ENCODE measurements at regions not wholly inside any gene's neighbourhood (a gene's known extent, or its start where the extent isn't known, plus 50 kb on each side); places are given as distances from the start of the nearest gene placed in this dataset.
"Not testable (repeated sequence)": the region's sequence is repeated elsewhere in the genome, so short reads cannot be mapped to it uniquely, and the experiment has no call there.

DNA sequence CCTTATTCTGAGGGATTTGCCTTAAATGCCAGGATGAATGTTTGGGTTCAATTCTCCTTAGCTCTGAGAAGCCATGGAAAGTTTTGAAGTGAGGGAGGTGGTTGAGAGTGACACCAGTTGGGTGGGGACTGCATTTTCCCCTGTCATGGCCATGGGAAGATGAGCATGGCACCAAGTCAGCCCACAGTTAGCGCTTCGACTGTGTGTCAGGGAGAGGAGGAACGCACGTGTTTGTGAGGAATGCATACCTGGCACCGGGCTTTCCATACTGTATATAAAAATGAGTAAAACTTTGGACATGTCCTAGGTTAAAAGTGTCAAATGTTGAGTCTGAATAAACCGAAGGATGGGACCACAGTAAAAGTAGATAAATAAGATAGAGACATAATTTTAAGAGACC, 187.5 kb upstream of the KL start:
- DNase-seq: no peak

DNA sequence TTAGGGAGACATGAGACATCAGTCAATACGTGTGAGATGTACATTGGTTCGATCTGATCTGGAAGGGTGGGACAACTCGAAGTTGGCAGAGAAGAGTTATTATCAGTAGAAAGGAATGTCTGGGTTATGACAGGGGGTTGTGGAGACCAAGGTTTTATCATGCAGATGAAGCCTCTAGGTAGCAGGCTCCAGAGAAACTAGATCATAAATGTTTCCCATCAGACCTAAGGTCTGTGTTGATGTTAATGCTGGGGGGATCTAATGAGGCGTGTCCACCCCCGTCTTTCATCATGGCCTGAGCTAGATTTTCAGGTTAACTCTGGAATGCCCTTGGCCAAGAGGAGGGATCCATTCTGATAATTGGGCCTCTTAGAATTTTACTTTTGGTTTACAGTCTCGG, 187.0 kb upstream of the KL start:
- DNase-seq: peak; percentile 36

DNA sequence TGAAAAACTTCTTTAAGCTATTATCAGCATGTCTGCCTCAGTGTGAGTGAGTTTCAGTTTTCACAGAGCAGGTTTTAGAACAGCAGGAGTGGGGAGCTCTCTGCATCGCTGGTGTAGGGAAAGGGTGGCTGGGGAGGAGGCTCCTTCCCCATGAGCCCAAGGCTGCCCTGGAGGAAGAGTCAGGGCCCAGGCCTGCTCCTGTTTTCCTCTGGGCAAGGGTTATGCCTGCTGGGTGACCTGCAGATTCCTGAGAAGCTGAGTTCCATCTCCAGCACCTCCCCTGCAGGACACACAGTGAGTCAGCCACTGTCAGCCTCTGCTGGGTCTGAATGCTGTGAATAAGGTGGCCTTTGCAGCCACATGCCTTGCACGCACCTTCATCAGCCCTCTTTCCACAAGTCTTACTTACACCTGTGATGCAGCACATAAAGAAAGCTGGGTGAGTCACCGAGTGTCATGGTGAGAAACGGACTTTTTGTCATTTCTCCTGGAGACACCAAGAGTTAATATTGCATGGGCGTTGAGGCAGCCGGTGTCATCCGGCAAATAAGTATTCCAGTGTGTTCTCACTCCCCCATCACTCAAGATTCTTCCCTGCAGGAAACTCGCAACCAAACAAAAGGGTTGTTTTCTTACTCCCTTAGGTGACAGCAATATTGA, 186.4 kb upstream of the KL start:
- DNase-seq: peak; percentile 51

DNA sequence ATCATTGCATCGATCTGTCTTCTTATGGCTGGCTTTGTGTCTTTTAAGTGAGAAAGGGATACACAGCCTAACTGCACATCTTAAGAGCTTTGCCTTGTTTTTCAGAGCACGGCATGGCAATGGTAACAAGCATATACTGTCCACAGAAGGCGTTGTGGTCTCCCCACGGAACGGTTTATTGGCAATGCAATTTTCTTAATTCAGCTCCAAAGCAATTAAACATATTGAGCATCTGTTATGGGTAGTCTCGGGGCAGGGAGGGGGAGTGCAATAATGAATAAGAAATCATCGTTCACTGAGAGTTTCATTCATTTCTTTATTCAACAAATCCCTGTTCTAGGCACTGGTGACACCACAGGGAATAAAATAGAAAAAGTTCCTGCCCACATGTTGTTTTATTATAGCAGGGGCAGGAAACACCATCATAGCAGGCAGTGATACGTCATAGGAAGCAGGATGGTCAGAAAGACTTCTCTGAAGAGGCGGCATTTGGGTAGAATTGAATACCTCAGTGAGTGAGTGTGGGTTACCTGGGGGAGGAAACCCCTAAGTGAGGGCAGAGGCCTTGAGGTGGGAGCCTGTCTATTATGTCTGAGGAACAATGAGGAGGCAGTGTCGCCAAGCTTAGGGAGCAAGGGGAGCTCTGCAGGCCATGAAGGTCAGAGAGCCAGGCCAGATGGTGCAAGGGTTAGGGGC, 185.7 kb upstream of the KL start:
- no peak for DNase-seq

DNA sequence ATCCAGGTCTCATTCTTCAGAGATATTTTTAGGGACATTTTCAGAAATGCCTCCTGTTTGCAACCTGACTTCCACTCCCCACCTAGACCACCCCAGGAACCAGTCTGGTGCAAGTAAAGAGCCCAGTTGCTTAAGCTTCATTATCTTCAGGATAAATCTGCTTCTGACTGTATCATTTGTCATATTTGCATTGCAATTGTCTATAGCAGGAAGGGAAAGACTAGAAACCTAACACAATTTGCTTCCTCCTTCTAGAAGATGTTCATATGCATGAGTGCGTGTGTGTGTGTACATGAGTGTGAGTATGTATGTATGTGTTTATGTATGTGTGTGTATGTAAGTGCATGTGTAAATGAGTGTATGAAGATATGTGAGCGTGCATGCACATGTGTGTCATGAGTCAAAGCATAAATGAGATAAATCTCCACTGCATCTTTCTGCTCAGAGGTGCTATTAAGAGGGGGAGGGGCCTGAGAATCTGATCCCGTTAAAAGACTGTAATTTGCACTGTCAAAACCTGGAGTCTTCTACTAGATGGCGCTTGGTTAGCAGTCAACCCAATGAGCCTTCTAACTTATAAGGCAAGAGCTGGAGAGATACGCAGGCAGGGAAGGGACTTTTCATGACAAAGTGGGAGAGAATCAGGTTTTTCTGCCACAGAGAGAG, 178.8 kb upstream of the KL start:
- DNase-seq: no peak

DNA sequence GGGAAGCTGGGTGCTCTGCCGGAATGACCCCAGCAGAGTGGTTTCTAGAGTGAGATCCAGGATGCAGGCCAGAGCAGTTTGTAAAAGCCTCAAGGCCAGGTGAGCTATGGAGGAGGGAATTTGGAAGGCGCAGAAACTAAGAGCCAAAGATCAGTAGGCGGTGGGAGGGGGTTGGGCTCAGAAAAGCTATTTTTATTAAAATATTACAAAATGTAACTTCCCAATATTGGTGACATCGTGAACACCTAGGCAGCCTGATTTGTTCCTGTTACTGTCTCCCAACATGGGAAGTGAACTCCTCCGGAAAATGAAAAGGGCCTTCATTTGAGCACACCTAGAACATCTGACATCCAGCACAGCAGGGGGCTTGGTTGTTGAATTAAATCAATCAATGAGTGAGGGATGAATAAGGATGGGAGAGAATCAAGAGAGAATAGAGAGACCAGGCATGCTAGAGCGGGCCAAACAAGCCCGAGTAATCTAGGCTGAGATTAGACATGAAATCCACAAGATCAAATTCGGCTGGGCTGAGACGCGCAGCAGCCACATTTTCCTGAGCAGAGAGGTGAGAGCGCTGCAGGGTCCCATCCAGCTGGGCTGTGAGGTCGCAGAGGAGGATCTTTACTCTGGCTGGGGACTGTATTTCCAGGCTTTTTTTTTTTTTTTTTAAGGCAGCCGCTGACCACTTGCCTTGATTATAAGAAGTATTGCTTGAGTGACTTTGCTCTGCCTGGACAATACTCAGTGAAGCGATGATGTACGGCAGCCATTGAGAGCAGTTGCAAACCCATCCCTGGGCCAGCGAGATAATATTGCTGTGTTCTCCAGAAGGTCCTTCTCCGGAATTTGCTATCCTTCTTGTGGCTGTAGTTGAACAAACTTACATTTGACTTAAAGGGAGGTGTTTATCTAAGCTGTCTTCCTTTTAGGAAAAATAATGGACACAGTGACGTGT, 178.0 kb upstream of the KL start:
- no peak for DNase-seq

DNA sequence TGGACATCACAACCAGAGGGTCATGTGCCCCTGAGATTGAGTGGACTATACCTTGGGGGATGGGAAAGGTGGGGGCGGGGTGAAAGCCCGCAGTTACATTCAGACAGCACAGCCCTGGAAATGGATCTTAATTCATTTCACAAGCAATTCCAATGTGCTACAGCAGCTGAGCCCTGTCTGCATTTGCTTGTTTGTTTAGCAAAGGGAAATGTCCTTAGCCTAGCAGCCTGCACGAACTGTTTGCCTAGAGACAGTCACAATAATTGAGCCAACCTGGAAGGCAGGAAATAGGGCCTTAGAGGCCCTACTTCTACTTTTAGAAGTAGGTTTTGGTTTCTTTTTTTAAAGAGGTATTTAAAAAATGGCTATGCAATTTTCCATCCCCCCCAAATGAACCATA, 177.3 kb upstream of the KL start:
- no peak for DNase-seq

DNA sequence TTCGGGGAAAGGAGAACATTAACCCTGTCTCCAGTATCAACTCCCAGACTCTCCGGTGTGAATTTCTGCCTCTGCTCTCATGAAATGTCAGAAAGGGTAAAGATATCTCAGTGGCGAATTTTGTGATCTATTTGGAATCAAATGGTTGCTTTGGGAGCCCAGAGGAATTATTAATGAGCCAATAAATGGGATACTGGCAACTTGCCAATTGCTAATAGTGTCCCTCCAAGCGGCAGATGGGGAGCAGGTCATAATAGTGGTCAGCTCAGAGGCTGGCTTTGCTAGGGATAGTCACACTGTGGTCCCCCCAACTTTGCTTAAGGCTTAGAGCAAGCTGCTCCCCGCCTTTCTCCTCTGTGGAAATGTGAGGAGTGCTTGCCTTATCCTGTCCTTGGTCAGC, 176.1 kb upstream of the KL start:
- no peak for DNase-seq

DNA sequence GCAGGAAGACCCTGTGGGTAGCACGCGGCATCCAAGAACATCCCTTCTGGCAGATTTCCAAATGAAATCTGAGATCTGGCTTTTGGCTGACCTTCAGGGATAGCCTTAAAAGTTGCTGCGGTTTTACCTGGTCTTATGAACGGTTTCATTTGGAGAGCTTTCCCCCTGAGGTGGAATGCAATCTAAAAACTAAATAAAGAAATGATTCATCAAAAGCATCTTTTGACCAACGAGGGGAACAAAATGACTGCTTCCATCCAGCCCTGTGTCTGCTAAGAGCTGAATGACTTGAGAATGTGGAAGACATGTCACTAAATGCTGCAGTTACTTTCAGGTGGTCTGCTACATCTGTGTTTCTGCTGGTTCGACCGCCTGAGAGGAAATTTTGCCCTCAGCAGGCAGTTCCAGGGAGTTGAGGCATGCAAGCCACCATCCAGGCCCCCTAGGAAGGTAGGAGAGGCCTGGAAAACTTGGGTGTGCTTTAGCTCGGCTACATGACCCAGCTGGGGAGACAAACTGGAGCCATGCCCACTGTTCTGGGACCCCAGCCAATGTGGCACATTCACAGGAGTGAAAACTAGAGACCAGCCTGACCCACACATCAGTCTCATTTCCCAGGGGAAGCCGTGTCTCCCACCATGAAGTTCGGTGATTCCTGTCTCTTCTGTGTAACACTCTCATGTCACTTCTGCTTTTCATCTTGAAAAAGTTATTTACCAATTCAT, 175.1 kb upstream of the KL start:
- no peak for DNase-seq

DNA sequence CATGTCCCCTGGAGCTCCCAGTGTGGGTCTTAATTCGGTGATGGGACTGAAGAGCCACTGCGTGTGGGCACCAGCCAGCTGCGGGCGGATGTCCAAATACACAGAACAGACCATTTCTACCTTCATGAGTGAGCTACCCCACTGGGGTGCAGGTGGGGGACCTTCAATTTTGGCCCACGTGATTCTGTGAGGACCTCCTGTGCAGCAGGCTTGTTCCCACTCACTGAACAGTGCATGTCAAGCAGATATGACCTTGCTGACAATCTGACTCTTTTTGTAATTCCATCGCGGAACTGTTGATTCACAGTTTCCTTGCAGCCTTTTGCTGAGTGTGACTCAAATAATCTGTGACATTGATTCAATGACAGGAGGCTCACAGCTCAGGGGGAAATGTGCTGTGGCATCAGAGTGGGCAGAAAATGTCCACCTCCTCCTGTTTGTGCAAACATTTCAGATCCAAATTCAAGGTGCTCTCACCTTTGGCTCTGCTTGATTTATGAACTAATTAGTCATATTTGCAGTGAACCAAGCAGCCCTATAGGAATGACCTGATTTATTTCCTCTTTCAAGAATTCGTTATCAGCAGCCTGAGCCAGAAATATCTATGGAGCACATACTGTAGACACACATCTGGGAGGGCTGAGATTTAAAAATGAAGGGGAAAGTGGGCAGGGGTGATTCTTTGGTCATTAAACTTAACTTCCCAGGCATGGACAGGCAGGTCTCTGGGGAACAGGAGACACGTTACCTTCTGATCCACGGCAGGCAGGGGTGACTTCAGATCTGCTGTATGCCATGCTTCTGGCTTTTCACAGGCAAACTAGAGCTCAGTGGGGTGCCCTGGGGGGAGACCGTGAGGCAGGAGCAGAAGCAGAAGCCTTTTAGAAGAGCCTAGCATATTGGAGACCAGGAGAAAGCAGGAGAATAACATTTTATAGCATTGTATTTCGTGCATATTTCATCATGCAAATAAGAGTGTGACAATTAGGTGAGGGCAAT, 170.0 kb upstream of the KL start:
- DNase-seq: no peak

DNA sequence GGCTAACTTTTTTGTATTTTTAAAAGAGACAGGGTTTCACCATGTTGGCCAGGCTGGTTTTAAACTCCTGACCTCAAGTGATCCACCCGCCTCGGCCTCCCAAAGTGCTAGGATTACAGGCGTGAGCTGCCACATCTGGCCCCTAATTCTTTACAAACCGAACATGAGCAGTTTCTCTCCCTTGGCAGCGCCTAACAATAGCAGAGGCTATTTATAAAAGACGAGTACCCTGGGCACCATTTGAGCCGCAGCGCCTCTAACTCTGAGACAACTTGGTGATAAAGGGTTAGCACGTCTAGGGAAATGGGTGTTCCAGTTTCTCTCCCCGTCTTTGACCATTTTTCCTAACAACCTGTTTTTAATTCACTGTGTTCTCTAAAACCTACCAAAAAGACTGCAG, 168.2 kb upstream of the KL start:
- DNase-seq: not testable (repeated sequence)

DNA sequence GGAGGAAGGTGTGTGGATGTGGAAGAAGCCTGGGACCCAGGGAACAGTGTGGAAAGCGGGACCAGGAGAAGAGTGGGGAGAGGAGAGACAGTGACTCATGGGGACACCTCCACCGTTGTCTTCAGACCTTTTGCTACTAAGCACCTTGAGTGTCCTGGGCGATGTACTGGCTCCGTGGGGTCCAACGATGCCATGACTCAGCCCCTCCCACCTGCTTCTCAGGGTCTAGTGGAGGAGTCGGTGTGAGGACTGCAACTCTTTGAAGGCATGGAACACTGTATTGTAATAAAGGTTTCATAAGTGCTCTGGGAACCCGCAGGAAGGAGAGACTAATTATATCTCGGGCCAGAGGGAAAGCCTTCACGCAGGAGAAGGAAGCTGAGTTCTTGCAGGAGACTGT, 166.9 kb upstream of the KL start:
- DNase-seq: no peak

DNA sequence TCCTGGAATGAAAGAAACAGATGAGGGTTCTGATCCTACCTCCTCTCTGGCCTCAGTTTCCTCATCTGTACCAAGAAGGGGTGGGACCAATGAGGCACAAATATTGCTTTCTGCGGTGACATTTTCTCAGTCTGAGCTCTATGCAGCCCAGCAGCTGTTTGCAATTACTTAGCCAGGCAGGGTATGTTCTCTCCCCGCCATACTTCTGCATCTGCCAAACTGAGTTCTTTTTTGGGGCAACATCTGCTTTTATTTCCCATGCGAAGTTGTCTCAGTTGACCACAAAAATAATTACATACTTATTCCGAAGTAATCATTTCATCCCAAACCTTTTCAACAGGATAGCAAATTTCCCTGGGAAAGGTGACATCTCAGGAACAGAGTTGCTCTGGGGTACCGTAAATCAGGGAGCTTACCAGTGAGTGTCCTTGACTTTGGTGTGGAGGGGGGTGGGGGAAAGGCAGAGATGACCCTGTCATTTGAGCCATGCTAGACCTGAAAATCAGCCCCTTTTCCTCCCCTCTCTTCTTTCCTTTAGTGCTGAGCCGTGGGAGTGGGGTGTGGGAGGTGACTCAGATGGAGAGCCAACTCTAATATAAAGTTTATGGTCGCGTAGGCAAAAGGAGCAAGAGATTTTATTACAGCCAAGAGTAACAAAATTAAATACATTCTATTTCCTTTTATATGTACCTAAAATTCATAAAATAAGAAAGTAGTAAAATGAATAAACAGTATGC, 165.7 kb upstream of the KL start:
- DNase-seq: peak; percentile 25

DNA sequence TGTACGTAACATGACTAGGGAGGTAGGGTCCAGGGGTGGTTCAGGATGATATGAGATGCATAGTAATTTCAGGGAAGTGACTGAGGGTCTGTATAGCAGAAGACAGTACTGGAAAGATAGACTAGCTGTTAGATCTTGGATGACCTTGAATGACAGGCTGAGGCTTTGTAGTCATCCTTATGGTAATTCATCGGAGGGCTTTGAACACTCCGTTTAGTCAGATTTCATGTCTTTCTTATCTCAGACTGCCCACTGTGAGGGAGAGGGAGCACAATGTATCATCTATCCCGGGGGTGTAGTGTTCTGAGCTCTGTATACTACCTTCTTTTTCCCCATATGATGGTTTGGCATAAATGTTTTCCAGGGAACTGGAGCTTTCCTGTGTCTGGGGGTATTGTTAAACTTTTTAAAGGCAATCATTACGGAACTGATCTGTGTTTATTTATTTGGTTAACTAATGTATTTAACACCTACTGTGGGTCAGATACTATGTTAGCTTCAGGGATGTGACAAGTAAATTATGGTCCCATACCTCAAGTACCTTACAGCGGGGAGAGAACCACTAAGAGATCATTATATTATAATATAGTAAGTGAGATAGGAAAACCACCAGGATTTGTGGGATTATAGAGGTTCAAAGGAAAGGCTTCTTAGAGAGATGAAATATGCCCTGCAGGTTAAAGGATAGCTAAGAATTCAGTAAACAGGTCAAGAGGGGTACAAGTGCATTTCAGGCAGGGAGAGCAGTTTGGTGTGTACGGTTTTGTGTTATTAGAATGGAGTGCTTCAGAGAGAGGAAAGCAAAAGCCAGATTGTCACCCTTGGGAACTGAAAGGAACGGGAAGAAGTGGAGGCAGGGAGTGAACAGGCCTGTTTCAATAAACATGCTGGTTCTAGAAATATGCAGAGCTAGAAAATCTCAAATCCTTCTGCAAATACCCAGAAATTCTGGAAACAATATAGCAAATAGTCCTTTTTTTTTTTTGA, 164.8 kb upstream of the KL start:
- DNase-seq: no peak

DNA sequence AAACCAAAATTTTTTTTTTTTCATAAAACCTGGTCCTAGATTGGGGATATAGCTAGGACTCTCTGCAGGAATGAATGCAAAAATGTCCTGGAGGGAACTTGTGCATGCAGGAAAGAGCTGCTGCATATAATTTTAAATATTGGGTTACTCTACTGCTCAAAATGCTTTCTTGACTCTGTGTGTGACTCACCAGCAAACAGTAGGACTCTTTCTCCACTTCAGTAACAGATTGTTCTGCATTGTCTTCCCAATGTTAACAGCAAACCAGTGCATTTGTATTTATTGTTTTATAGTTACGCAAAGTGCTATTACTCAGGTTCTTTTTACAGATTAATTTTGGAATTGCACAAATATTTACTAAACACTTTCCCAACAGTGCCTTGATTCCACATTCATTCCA, 163.7 kb upstream of the KL start:
- DNase-seq: no peak

DNA sequence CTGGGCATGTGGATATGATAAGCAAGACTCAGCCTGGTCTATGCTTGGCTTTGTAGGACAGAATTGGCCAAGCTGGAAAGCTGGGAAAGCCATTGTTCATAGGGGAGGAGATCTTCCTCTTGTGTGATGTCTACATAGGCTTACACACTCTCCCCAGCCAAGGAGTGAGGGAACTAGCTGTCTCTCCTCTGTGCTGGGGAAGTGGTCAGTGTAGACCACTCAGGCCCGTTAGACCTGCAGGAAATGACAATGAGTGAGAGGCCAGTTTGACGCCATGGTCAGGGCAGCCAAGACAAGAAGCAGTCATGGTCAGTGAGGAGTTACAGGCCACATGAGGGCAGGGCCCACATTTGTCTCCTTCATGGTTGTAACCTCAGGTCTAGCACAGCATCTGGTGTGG, 159.1 kb upstream of the KL start:
- DNase-seq: no peak

DNA sequence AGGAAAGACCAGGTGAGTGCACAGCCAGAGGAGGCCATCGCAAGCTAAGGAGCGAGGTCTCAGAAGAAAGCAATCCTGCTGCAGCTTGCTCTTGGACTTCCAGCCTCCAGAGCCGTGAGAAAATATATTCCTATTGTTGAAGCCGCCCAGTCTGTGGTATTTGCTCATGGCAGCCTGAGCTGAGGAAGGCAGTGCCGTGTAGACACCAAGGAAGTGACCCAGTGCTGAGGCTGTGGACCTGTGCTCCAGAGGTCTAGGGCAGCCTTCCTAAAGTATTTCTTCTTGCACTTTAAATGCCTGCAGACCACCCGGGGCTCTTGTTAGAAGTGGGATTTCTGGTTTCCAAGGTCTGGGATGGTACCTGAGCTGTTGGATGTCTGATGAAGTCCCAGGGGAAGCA, 158.5 kb upstream of the KL start:
- DNase-seq: no peak

DNA sequence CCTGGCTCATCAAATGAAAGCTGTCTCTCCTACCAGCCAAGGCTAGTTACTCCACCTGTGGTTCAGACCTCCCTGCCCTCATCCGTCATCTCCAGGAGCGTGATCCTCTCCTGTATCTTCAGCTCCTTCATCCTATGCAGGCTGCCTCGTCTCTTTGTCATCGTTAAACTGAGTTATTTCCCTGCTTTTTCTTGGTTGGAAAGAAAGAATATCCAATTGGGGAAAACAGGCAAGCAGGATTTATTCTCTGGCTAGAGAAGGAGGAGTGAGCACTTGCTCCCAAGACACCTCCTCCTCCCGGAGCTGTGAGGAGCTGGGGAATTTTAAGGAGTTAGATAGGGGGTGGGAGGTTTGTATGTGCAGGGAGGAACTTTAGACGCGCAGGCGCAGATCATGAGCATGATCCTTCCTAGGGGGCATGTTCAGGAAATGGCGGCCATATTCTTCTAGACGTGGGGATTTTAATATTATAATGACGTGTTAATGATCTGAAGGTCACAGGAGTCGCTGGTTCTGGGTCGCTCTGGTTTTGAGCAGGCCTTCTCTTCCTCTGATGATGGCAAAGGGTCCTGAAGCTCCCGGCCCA, 156.4 kb upstream of the KL start:
- DNase-seq: no peak

DNA sequence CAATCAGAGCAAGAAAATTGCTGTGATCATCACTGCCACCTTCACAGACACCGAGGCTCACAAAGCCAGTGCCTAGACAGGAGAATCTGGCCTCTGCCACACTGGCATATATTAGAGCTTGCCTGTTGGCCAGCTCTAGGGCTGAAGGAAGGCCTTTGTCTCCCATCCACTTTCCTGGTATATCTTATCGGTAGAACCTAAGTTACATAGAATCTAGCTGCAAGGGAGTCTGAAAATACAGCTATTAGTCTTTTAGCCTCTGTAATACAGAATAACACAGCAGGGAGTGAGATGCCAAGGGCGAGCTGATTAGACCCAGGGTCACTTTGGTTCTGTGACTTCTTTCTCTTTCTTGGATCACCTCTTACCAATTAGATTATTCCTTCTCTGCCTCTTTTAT, 154.9 kb upstream of the KL start:
- no peak for DNase-seq
